Heart right ventricle (tissue), 16 donors: ENCODE measurements at regions not wholly inside any gene's neighbourhood (a gene's known extent, or its start where the extent isn't known, plus 50 kb on each side); places are given as distances from the start of the nearest gene placed in this dataset.

Experiments used
- ATAC-seq, 8 donors: fragments of 200-7000 bp; cut with Tn5 transposase; one replicate each; pipeline ENCODE4 v1.9.1; 2020; ENCODE audit warnings: mild to moderate bottlenecking in 8 of 8, moderate library complexity in 8 of 8, moderate number of reproducible peaks in 1 of 8
- DNase-seq, 2 donors: peaks; one replicate each; pipeline ENCODE4 v3.0.0-alpha.2; 2020
- H3K27ac ChIP-seq, 10 donors: fragments of 200-600 bp; sonication (generic) in 2 of 10; one replicate each; pipeline versions ENCODE4 v1.5.0 to v1.8.0; 2020 to 2022; ENCODE audit warnings: mild to moderate bottlenecking in 3 of 10
- H3K27me3 ChIP-seq, 7 donors: fragments of 200-600 bp; one replicate each; pipeline ENCODE4 v1.8.0; 2021 to 2022; ENCODE audit warnings: mild to moderate bottlenecking in 2 of 7
- H3K36me3 ChIP-seq, 9 donors: fragments of 200-600 bp; sonication (generic) in 1 of 9; one replicate each; pipeline versions ENCODE4 v1.5.0 to v1.8.0; 2020 to 2022; ENCODE audit warnings: mild to moderate bottlenecking in 2 of 9
- H3K4me1 ChIP-seq, 9 donors: fragments of 200-600 bp; sonication (generic) in 1 of 9; one replicate each; pipeline versions ENCODE4 v1.5.0 to v1.8.0; 2020 to 2022; ENCODE audit warnings: mild to moderate bottlenecking in 4 of 9
- H3K4me3 ChIP-seq, 10 donors: fragments of 200-600 bp; sonication (generic) in 2 of 10; one replicate each; pipeline versions ENCODE4 v1.5.0 to v1.8.0; 2020 to 2022; ENCODE audit warnings: mild to moderate bottlenecking in 7 of 10, moderate library complexity in 2 of 10
- H3K9me3 ChIP-seq, 11 donors: fragments of 200-600 bp in 10 of 11; sonication (generic) in 2 of 11; one replicate each; pipeline versions ENCODE4 v1.5.0 to v1.8.0; 2013 to 2022; ENCODE audit warnings: mild to moderate bottlenecking in 2 of 11, control low read depth in 1 of 11, moderate library complexity in 1 of 11
- WGBS, 2 donors: extraction: QIAGEN DNeasy Blood & Tissue Kit; methylation state at CpG; one replicate each; pipeline ENCODE4 v1.1.7; 2013; ENCODE audit warnings: inconsistent platforms in 1 of 2; 5-methylcytosine and 5-hydroxymethylcytosine counted together
- intact Hi-C, 10 donors: fragments of 100-400 bp; cut with DNase I; formaldehyde crosslinking; loops; one replicate each; pipeline versions ENCODE4 v1.11.1 to v1.14.2; 2022
- TF ChIP-seq, protein P1 (sequence below), 9 donors: fragments of 200-600 bp; sonication (generic) in 2 of 9; IDR thresholded peaks; one replicate each; pipeline versions ENCODE4 v1.5.0 to v1.8.0; 2021 to 2022; ENCODE audit warnings: antibody characterized with exemption in 9 of 9, mild to moderate bottlenecking in 5 of 9, moderate library complexity in 1 of 9
- donor health status: Arrhythmogenic right ventricular cardiomyopathy.
- donor health status: ischemic (EF 13 %, LVEDD 7.1; RV severe dilation, severe dysfunction).
- donor health status: healthy with polysubstance abuse.
- donor health status: DM: no; HTN: yes; CAD: no.
- donor health status: DM: no; HTN: no; CAD: no.
- donor health status: ischemic (EF 25% LVEDD 6.9; RV normal size, moderate dysfunction).
- donor health status: ischemic (EF 25% LVEDD 5.7; RV mildly dilated, moderate dysfunction).
- donor health status: healthy.
- donor health status: DM: yes; HTN: yes; CAD: no.
- donor health status: Ischemic cardiomyopathy.
- donor health status: ischemic (EF 35%, LVEDD 5.7; RV mildly dilated, moderate dysfunction).
- donor health status: nonischemic (EF 11% LVEDD 7.7; RV severe dilation, severe dysfunction).
- donor health status: DM: yes; HTN: yes; CAD: no.
- donor health status: PGD.
- donor health status: ischemic (EF 29% LVEDD 5.4; RV normal size, mild dysfunction).
- donor health status: nonischemic (EF 23%, LVEDD 6.1; RV moderate dilation, normal function).

- WGBS, 2 donors = 72 to 74% methylated on average over 5 of the region's 5 CpGs
- H3K4me3 ChIP-seq = no peak overlapping the region
- H3K9me3 ChIP-seq = peaks cover 0 to 42% (median 21%) of the 10 kb centered on the region in 11 donors
- DNase-seq (no peak), ATAC-seq (no peak)
- H3K4me1 ChIP-seq = peaks cover 0 to 10% (median 0%) of the 10 kb centered on the region in 9 donors
- H3K27ac ChIP-seq = peak overlapping the region in 1 of 10 donors; percentile 44
- no peaks in the 10 kb centered on the region for H3K36me3 ChIP-seq
- intact Hi-C loops = no loop called here
- TF ChIP-seq, protein P1, sequence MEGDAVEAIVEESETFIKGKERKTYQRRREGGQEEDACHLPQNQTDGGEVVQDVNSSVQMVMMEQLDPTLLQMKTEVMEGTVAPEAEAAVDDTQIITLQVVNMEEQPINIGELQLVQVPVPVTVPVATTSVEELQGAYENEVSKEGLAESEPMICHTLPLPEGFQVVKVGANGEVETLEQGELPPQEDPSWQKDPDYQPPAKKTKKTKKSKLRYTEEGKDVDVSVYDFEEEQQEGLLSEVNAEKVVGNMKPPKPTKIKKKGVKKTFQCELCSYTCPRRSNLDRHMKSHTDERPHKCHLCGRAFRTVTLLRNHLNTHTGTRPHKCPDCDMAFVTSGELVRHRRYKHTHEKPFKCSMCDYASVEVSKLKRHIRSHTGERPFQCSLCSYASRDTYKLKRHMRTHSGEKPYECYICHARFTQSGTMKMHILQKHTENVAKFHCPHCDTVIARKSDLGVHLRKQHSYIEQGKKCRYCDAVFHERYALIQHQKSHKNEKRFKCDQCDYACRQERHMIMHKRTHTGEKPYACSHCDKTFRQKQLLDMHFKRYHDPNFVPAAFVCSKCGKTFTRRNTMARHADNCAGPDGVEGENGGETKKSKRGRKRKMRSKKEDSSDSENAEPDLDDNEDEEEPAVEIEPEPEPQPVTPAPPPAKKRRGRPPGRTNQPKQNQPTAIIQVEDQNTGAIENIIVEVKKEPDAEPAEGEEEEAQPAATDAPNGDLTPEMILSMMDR (IDR thresholded peaks at IDR 0.05) = no peak
- H3K27me3 ChIP-seq = no peaks in the 10 kb centered on the region
Observed at GRCh38 chr6:166055801-166056200, 111.8 kb downstream of the TBXT start.

GRCh38 chr6:166052837-166053236, 114.8 kb downstream of the TBXT start:
- H3K9me3 ChIP-seq = peaks cover 0 to 42% (median 21%) of the 10 kb centered on the region in 11 donors
- no peak for ATAC-seq
- no peaks in the 10 kb centered on the region for H3K36me3 ChIP-seq
- no peak for DNase-seq
- H3K27me3 ChIP-seq = no peaks in the 10 kb centered on the region
- peaks cover 0 to 10% (median 0%) of the 10 kb centered on the region in 9 donors for H3K4me1 ChIP-seq
- intact Hi-C loops = no loop called here
- no peak overlapping the region for H3K27ac ChIP-seq
- TF ChIP-seq, protein P1 (IDR thresholded peaks at IDR 0.05) = no peak
- H3K4me3 ChIP-seq = no peak overlapping the region

DNA sequence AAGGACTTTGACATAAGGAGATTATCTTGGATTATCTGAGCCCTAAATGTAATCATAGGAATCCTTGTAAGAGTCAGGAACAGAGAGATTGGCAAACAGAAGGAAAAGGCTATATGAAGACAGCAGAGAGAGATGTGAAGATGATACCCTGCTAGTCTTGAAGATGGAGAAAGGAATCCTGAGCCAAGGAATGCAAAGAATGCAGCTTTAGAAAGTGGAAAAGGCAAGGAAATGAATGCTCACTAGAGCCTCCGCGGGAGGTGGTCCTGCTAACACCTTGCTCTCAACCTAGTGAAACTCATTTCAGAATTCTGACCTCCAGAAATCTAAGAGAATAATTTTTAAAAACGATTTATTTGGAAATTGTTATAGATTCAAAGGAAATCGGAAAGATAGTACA, 117.1 kb downstream of the TBXT start:
- TF ChIP-seq, protein P1 (IDR thresholded peaks at IDR 0.05) = no peak
- H3K9me3 ChIP-seq = peaks cover 0 to 42% (median 21%) of the 10 kb centered on the region in 11 donors
- no peak overlapping the region for H3K27ac ChIP-seq
- WGBS, 2 donors = 67 to 72% methylated on average over 4 of the region's 4 CpGs
- no peaks in the 10 kb centered on the region for H3K27me3 ChIP-seq
- DNase-seq = no peak
- ATAC-seq = no peak
- intact Hi-C loops = no loop called here
- no peaks in the 10 kb centered on the region for H3K4me1 ChIP-seq
- no peaks in the 10 kb centered on the region for H3K36me3 ChIP-seq
- H3K4me3 ChIP-seq = no peak overlapping the region

- Histone ChIP-seq H3K27me3 (peaks cover 0 to 12% (median 0%) of the 10 kb centered on the region in 7 donors), H3K4me1 (no peaks in the 10 kb centered on the region), H3K9me3 (peaks cover 0 to 16% (median 3%) of the 10 kb centered on the region in 11 donors), H3K4me3 (no peak overlapping the region), H3K27ac (no peak overlapping the region), H3K36me3 (no peaks in the 10 kb centered on the region)
- intact Hi-C loops = no loop called here
- no peak for ATAC-seq
- TF ChIP-seq, protein P1 (IDR thresholded peaks at IDR 0.05) = no peak
- WGBS, 2 donors = 73% methylated on average over 1 of the region's 1 CpG
- DNase-seq = no peak
Observed at GRCh38 chr6:166046982-166047381, 120.7 kb downstream of the TBXT start.
